T-cell (primary cell): ENCODE measurements at regions not wholly inside any gene's neighbourhood (a gene's known extent, or its start where the extent isn't known, plus 50 kb on each side); places are given as distances from the start of the nearest gene placed in this dataset.

ENCODE experiments used
- ATAC-seq, 4 experiments: fragments of 200-7000 bp in 3 of 4; fragments of 150-1000 bp in 1 of 4; cut with Tn5 transposase; replicated peaks in 1 of 4; 1 replicate in 3 of 4; 2 replicates in 1 of 4; pipeline ENCODE4 v1.10.0; 2021; ENCODE audit warnings: moderate library complexity in 3 of 4, mild to moderate bottlenecking in 2 of 4, moderate number of reproducible peaks in 1 of 4
- CTCF ChIA-PET, 2 donors: fragments of 300-600 bp; sonication (Branson Sonifier 250); formaldehyde crosslinking; loops; one replicate each; lab custom pipeline; 2022; ENCODE audit warnings: antibody characterized with exemption in 2 of 2; lab: Charles Lee
- POLR2A ChIA-PET, 2 donors: fragments of 300-600 bp; sonication (Branson Sonifier 250); formaldehyde crosslinking; loops; one replicate each; lab custom pipeline; 2022; ENCODE audit warnings: antibody characterized with exemption in 2 of 2; lab: Charles Lee
- DNase-seq, 35 experiments: peaks; one replicate each; pipeline versions ENCODE4 v3.0.0 to v3.0.0-alpha.2; 2013 to 2023
- H3K27ac ChIP-seq: one replicate; pipeline ENCODE4 v1.5.1; 2013; ENCODE audit warnings: low read length
- H3K27me3 ChIP-seq, 2 experiments: replicated peaks in 1 of 2; 1 replicate in 1 of 2; 2 replicates in 1 of 2; pipeline versions ENCODE4 v1.6.1 to v1.7.0; 2013; ENCODE audit warnings: low read length in 1 of 2, mixed read lengths in 1 of 2; ENCODE audit not compliant: control insufficient read depth in 2 of 2, insufficient read depth in 2 of 2; ENCODE audit errors: extremely low read depth in 1 of 2
- H3K36me3 ChIP-seq, 2 donors: 1 replicate in 1 of 2; 2 replicates in 1 of 2; pipeline versions ENCODE4 v1.6.1 to v1.7.0; 2013; ENCODE audit warnings: low read length in 1 of 2; ENCODE audit not compliant: control insufficient read depth in 2 of 2, insufficient read depth in 1 of 2; ENCODE audit errors: extremely low read depth in 1 of 2
- H3K4me1 ChIP-seq, 2 experiments: 1 replicate in 1 of 2; 2 replicates in 1 of 2; pipeline versions ENCODE4 v1.6.1 to v1.7.0; 2013; ENCODE audit warnings: low read length in 2 of 2, mixed read lengths in 1 of 2; ENCODE audit not compliant: insufficient read depth in 2 of 2, control insufficient read depth in 1 of 2; ENCODE audit errors: extremely low read depth in 1 of 2
- H3K4me3 ChIP-seq, 2 donors: 1 replicate in 1 of 2; 2 replicates in 1 of 2; pipeline versions ENCODE4 v1.5.1 to v1.7.0; 2013; ENCODE audit warnings: mild to moderate bottlenecking in 2 of 2, low read length in 1 of 2, moderate library complexity in 1 of 2; ENCODE audit not compliant: control insufficient read depth in 1 of 2; ENCODE audit errors: extremely low read depth in 1 of 2
- H3K9me3 ChIP-seq: 2 replicates; pipeline ENCODE4 v1.7.0; 2013
- H3K27ac Mint-ChIP-seq, 2 donors: one replicate each; pipeline ENCODE4 v1.8.0; 2020 to 2021; ENCODE audit warnings: mild to moderate bottlenecking in 2 of 2, mixed read lengths in 2 of 2
- H3K27me3 Mint-ChIP-seq, 2 donors: one replicate each; pipeline ENCODE4 v1.8.0; 2021 to 2022; ENCODE audit warnings: mixed read lengths in 2 of 2
- H3K36me3 Mint-ChIP-seq: one replicate; pipeline ENCODE4 v1.8.0; 2021; ENCODE audit warnings: mixed read lengths
- H3K4me1 Mint-ChIP-seq, 3 donors: one replicate each; pipeline ENCODE4 v1.8.0; 2020 to 2022; ENCODE audit warnings: mixed read lengths in 3 of 3, mild to moderate bottlenecking in 1 of 3
- H3K4me3 Mint-ChIP-seq, 3 donors: one replicate each; pipeline ENCODE4 v1.8.0; 2020 to 2022; ENCODE audit warnings: mild to moderate bottlenecking in 3 of 3, mixed read lengths in 3 of 3, moderate library complexity in 3 of 3
- H3K9me3 Mint-ChIP-seq, 3 donors: one replicate each; pipeline ENCODE4 v1.8.0; 2020 to 2022; ENCODE audit warnings: mixed read lengths in 3 of 3
- WGBS: methylation state at CpG from one replicate; pipeline ENCODE4 v1.1.5; 2013; ENCODE audit warnings: missing lambda C conversion rate; ENCODE audit not compliant: insufficient coverage; 5-methylcytosine and 5-hydroxymethylcytosine counted together

DNA sequence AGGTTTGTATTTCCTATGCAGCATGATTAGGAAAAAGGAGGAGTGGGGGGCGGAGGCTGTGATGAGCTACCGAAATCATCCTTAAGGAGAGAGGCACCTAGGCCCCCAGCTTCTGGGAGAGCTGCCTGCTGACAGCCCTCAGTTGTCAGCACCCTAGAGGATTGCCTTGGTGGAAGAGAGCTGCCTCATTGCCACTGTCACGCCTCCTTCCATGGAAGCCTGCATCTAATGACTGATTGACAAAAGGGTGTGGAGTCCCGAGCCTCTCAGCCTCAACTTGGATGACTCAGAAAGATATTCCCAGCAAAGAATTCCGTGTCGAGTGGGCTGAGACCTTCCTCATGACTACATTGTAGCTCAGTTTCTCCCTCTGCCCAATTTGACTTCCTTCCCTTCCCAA is 320.4 kb upstream of the PROK2 start:
- H3K4me1 Mint-ChIP-seq = peaks cover 14 to 18% (median 18%) of the 10 kb centered on the region in 3 donors
- H3K27ac ChIP-seq = no peak overlapping the region
- ATAC-seq = no peak
- H3K4me3 ChIP-seq = no peak overlapping the region
- WGBS = 68% methylated on average over 6 of the region's 6 CpGs
- no peak for DNase-seq
- H3K9me3 ChIP-seq = no peaks in the 10 kb centered on the region
- H3K36me3 ChIP-seq = no peaks in the 10 kb centered on the region
- no peak overlapping the region for H3K4me3 Mint-ChIP-seq
- CTCF ChIA-PET = interaction anchor here in 1 of 2 donors (0.6 kb wide), 1 partner anchor 591 kb away, joined by 3 read pairs; no protein-coding TSS in a partner anchor
- POLR2A ChIA-PET = interaction anchor here in 1 of 2 donors (0.6 kb wide), 1 partner anchor 21 kb away, joined by 10 read pairs; no protein-coding TSS in a partner anchor
- H3K27me3 Mint-ChIP-seq = peaks cover 1 to 3% of the 10 kb centered on the region in 2 donors
- peaks cover 0 to 12% of the 10 kb centered on the region in 2 experiments for H3K27me3 ChIP-seq
- no peak overlapping the region for H3K27ac Mint-ChIP-seq
- no peaks in the 10 kb centered on the region for H3K9me3 Mint-ChIP-seq
- peaks cover 9 to 10% of the 10 kb centered on the region in 2 experiments for H3K4me1 ChIP-seq
- no peaks in the 10 kb centered on the region for H3K36me3 Mint-ChIP-seq

DNA sequence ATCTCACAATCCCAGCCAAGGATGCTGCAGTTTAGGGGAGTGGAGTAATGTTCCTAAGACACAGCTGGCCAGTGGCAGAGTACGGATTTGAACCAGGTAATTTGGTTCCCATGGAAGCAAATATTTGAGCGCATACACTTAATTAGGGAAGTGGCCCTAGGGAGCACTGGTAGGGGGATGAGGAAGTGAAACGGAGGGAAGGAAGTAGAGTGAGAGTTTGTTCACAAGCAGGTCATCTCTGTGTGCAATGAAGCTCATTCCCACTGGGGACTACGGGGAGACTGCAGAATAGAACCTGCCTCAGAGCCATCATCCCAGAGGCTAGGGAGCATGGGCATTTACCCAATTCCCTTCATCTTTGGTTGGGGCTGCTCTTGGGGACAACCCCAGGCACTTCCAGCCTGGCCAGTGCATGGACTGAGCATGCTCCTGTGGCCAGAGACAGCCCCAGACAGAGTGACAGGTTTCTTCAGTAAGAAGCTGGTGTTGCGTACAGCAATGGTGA is 317.2 kb upstream of the PROK2 start:
- DNase-seq (peak in 2 of 35 experiments; percentile 6 to 40), ATAC-seq (no peak)
- ChIA-PET CTCF (interaction anchor here in 1 of 2 donors (0.5 to 0.6 kb wide), 2 partner anchors 226 to 830 kb away, joined by 5 to 9 read pairs; no protein-coding TSS in a partner anchor), POLR2A (interaction anchor here in 1 of 2 donors (0.5 kb wide), 1 partner anchor 96 kb away, joined by 4 read pairs; no protein-coding TSS in a partner anchor)
- Mint-ChIP-seq H3K36me3 (no peaks in the 10 kb centered on the region), H3K4me1 (peaks cover 24 to 30% (median 29%) of the 10 kb centered on the region in 3 donors), H3K27me3 (peaks cover 1 to 3% of the 10 kb centered on the region in 2 donors), H3K4me3 (no peak overlapping the region), H3K9me3 (no peaks in the 10 kb centered on the region), H3K27ac (no peak overlapping the region)
- WGBS = 84% methylated on average over 4 of the region's 5 CpGs
- Histone ChIP-seq H3K36me3 (no peaks in the 10 kb centered on the region), H3K4me3 (no peak overlapping the region), H3K27ac (no peak overlapping the region), H3K27me3 (peaks cover 0 to 22% of the 10 kb centered on the region in 2 experiments), H3K9me3 (no peaks in the 10 kb centered on the region), H3K4me1 (peaks cover 13 to 15% of the 10 kb centered on the region in 2 experiments)

DNA sequence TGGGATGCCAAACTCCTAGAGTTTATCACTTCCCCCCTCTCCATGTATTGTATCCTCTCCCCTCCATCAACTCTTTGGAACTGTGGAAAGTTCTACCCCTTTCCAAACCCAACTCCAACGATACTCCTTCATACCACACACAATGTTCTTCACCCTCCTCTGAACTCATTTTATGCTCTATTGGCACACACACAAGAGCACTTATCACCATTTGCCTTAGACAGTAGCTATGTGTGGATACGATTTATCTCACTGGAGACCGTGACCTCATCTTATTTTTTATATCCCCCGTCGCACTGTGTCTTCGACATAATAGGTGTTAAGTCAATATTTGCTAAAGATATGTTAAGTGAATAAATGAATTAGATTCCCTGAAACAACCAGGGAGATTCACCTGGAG is 316.5 kb upstream of the PROK2 start:
- H3K4me1 ChIP-seq = peaks cover 13 to 15% of the 10 kb centered on the region in 2 experiments
- H3K36me3 Mint-ChIP-seq = no peaks in the 10 kb centered on the region
- no peaks in the 10 kb centered on the region for H3K9me3 Mint-ChIP-seq
- no peak overlapping the region for H3K27ac Mint-ChIP-seq
- H3K27me3 Mint-ChIP-seq = peaks cover 1 to 3% of the 10 kb centered on the region in 2 donors
- peaks cover 24 to 30% (median 29%) of the 10 kb centered on the region in 3 donors for H3K4me1 Mint-ChIP-seq
- H3K27me3 ChIP-seq = peaks cover 0 to 22% of the 10 kb centered on the region in 2 experiments
- no peak overlapping the region for H3K27ac ChIP-seq
- CTCF ChIA-PET = interaction anchor here (0.5 to 0.8 kb wide), 2 partner anchors 390 to 829 kb away, joined by 3 to 5 read pairs; no protein-coding TSS in a partner anchor
- no peaks in the 10 kb centered on the region for H3K36me3 ChIP-seq
- H3K4me3 ChIP-seq = no peak overlapping the region
- H3K4me3 Mint-ChIP-seq = peak overlapping the region in 2 of 3 donors; percentile 34 to 84
- POLR2A ChIA-PET = interaction anchor here in 1 of 2 donors (0.5 kb wide), 1 partner anchor 97 kb away, joined by 4 read pairs; no protein-coding TSS in a partner anchor
- ATAC-seq (no peak), DNase-seq (peak in 1 of 35 experiments; percentile 15)
- H3K9me3 ChIP-seq = no peaks in the 10 kb centered on the region
- WGBS = 80% methylated on average over 1 of the region's 6 CpGs

DNA sequence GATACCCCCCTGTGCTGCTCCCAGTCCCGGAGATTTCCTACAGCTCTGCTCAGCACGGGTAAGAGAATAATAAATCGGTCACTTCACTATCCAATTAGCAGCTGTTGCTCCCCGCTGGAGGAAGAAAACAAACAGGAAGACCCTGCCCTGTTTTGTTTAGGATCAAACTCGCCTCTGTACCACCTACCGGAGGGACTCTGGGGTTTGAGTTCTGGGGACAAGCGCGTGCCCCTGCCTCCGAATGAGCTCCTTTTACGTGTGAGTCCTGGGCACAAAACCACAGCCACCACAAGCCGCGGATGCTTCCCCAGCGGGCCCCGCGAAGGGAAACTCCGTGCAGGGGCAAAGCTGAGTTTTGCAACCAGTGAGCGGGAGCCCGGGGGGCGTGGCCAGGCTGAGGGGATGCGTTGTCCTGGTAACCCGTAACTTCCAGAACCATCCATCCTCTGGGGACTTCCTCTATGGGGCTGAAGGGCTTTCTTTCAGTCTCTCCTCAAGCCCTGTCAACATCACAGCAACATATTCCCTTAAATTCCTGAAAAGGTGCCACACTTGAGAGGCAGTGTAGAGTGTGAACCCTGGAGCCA is 315.7 kb upstream of the PROK2 start:
- peak; percentile 37 to 94 (median 85) for DNase-seq
- peak; percentile 74 to 92 (median 82) for ATAC-seq
- CTCF ChIA-PET = interaction anchor here in 1 of 2 donors (0.5 kb wide), 1 partner anchor 61 kb away, joined by 5 read pairs; no protein-coding TSS in a partner anchor
- WGBS = 0% methylated on average over 9 of the region's 21 CpGs
- no peaks in the 10 kb centered on the region for H3K9me3 ChIP-seq
- H3K4me3 ChIP-seq = peak overlapping the region; percentile 37 to 46
- Mint-ChIP-seq H3K27ac (peak overlapping the region in 1 of 2 donors; percentile 24), H3K36me3 (no peaks in the 10 kb centered on the region), H3K4me1 (peaks cover 24 to 30% (median 29%) of the 10 kb centered on the region in 3 donors), H3K9me3 (no peaks in the 10 kb centered on the region), H3K4me3 (peak overlapping the region; percentile 72 to 84 (median 74)), H3K27me3 (peaks cover 1 to 3% of the 10 kb centered on the region in 2 donors)
- H3K4me1 ChIP-seq = peaks cover 13 to 15% of the 10 kb centered on the region in 2 experiments
- no peak overlapping the region for H3K27ac ChIP-seq
- H3K36me3 ChIP-seq = no peaks in the 10 kb centered on the region
- POLR2A ChIA-PET = interaction anchor here in 1 of 2 donors (0.6 kb wide), 1 partner anchor 8 kb away, joined by 3 read pairs; no protein-coding TSS in a partner anchor
- H3K27me3 ChIP-seq = peaks cover 0 to 22% of the 10 kb centered on the region in 2 experiments

DNA sequence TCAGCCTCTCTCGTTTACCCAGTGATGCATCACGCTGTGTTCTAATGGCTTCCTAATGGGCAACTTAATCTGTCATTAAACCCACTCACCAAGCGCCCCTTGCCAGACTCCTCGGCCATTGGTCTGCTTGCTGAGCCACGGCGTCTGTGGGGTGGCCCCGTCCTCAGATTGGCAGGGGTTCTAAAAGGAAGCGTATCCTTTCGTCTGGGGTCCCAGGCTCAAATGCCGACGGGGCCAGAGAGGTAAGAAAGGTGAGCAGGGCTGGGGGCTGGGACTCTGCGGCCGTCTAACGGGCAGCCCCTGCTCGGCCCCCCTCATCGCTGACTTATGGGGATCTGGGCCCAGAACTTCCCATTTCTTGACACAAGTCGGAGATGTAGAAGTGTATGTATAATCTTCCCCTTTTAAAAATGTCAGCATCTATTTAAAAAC is 315.1 kb upstream of the PROK2 start:
- no peaks in the 10 kb centered on the region for H3K36me3 ChIP-seq
- H3K27ac ChIP-seq = no peak overlapping the region
- peak in 2 of 35 experiments; percentile 12 to 16 for DNase-seq
- Mint-ChIP-seq H3K9me3 (no peaks in the 10 kb centered on the region), H3K36me3 (no peaks in the 10 kb centered on the region), H3K27ac (no peak overlapping the region), H3K4me3 (peak overlapping the region; percentile 72 to 84 (median 74)), H3K27me3 (peaks cover 1 to 3% of the 10 kb centered on the region in 2 donors), H3K4me1 (peaks cover 24 to 30% (median 29%) of the 10 kb centered on the region in 3 donors)
- ChIA-PET CTCF (no interaction called here), POLR2A (interaction anchor here in 1 of 2 donors (0.6 kb wide), 1 partner anchor 8 kb away, joined by 3 read pairs; no protein-coding TSS in a partner anchor)
- no peaks in the 10 kb centered on the region for H3K9me3 ChIP-seq
- peaks cover 13 to 15% of the 10 kb centered on the region in 2 experiments for H3K4me1 ChIP-seq
- peak overlapping the region; percentile 37 to 46 for H3K4me3 ChIP-seq
- WGBS = 90% methylated on average over 2 of the region's 17 CpGs
- no peak for ATAC-seq
- H3K27me3 ChIP-seq = peaks cover 0 to 22% of the 10 kb centered on the region in 2 experiments
